ENCODE measurements at regions not wholly inside any gene's neighbourhood (a gene's known extent, or its start where the extent isn't known, plus 50 kb on each side); places are given as distances from the start of the nearest gene placed in this dataset.

DNA sequence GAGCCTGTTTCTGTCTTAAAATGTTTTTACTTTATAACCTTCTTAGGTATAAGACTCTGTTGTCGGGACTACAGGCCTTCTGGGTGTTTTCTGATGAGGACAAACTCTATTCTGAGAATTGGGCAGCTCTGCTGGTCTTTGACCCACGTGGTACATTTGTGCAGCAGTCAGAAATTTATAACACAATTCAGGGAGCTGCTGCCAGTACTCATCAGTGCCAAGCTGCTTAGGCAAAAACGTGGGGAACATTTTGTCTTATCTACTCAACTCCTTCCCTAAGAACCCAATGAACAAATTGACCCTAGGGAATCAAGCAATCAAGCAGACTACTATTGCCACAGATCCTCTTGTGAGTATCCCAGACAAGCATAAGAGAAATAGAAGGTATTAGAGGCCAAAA is 180.7 kb upstream of the PDZRN3 start:
- Histone ChIP-seq H3K27me3 (ENCODE audit: insufficient read depth, low read length) (no peaks in the 10 kb centered on the region), H3K9me3 (ENCODE audit: low read depth, low read length) (no peaks in the 10 kb centered on the region), H3K4me2 (ENCODE audit: insufficient read depth, low read length) (no peak overlapping the region), H2AFZ (ENCODE audit: low read length) (no peak overlapping the region), H3K27ac (ENCODE audit: low read depth, low read length) (no peak overlapping the region), H3K36me3 (ENCODE audit: insufficient read depth, low read length) (no peaks in the 10 kb centered on the region), H3K79me2 (ENCODE audit: insufficient read depth, low read length) (no peaks in the 10 kb centered on the region), H3K4me1 (ENCODE audit: insufficient read depth, low read length) (peaks cover 16% of the 10 kb centered on the region), H3K4me3 (ENCODE audit: insufficient read depth, low read length) (no peak overlapping the region), H4K20me1 (ENCODE audit: insufficient read depth, low read length) (no peaks in the 10 kb centered on the region)
- TF ChIP-seq, protein P1, sequence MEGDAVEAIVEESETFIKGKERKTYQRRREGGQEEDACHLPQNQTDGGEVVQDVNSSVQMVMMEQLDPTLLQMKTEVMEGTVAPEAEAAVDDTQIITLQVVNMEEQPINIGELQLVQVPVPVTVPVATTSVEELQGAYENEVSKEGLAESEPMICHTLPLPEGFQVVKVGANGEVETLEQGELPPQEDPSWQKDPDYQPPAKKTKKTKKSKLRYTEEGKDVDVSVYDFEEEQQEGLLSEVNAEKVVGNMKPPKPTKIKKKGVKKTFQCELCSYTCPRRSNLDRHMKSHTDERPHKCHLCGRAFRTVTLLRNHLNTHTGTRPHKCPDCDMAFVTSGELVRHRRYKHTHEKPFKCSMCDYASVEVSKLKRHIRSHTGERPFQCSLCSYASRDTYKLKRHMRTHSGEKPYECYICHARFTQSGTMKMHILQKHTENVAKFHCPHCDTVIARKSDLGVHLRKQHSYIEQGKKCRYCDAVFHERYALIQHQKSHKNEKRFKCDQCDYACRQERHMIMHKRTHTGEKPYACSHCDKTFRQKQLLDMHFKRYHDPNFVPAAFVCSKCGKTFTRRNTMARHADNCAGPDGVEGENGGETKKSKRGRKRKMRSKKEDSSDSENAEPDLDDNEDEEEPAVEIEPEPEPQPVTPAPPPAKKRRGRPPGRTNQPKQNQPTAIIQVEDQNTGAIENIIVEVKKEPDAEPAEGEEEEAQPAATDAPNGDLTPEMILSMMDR (IDR thresholded peaks at IDR 0.05; ENCODE audit: extremely low read depth, low read depth, low read length): no peak
- DNase-seq (ENCODE audit: insufficient read length, low spot score, missing footprints): no peak

DNA sequence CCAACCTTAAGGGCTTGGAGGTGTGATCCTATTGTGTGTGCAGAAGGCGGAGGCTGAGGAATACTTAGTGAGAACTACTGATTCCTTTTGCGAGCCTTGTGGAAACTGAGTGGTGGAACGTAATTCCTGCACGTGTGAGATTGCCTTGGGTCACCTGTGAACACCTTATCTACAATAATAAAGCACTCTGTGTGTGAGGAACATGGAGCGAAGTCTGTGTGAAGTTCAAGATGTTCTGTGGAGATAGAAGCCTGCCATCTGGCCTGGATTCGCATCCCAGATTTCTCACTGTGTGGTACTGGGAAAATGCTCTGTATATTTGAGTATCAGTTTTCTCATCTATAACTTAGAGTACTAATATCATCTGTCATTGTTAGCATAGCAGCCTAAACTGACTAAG is 179.5 kb upstream of the PDZRN3 start:
- H3K4me2 ChIP-seq (ENCODE audit: insufficient read depth, low read length): no peak overlapping the region
- no peak overlapping the region for H3K27ac ChIP-seq (ENCODE audit: low read depth, low read length)
- no peaks in the 10 kb centered on the region for H3K36me3 ChIP-seq (ENCODE audit: insufficient read depth, low read length)
- no peak for DNase-seq (ENCODE audit: insufficient read length, low spot score, missing footprints)
- H2AFZ ChIP-seq (ENCODE audit: low read length): no peak overlapping the region
- TF ChIP-seq, protein P1 (IDR thresholded peaks at IDR 0.05; ENCODE audit: extremely low read depth, low read depth, low read length): no peak
- H3K4me3 ChIP-seq (ENCODE audit: insufficient read depth, low read length): no peak overlapping the region
- H3K27me3 ChIP-seq (ENCODE audit: insufficient read depth, low read length): no peaks in the 10 kb centered on the region
- H3K9me3 ChIP-seq (ENCODE audit: low read depth, low read length): no peaks in the 10 kb centered on the region
- peaks cover 16% of the 10 kb centered on the region for H3K4me1 ChIP-seq (ENCODE audit: insufficient read depth, low read length)
- H4K20me1 ChIP-seq (ENCODE audit: insufficient read depth, low read length): no peaks in the 10 kb centered on the region
- no peaks in the 10 kb centered on the region for H3K79me2 ChIP-seq (ENCODE audit: insufficient read depth, low read length)

DNA sequence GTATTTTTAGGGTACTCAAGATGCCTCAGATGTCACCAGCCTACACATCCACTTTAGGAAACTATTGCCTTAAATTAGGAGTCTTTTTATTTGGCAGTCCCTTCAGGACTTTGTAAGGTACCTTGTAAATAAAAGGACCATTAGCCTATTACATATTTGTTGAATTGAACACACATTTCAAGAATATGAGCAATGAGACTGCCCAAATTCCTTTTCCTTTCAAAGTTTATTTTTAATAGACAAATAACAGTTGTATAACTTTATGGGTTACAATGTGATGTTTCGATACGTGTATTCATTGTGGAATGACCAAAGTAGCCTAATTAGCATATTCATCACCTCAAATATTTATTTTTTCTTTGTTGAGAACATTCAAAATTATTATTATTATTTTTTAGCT is 176.7 kb upstream of the PDZRN3 start:
- TF ChIP-seq, protein P1 (IDR thresholded peaks at IDR 0.05; ENCODE audit: extremely low read depth, low read depth, low read length): no peak
- peak; percentile 34 for DNase-seq (ENCODE audit: insufficient read length, low spot score, missing footprints)
- Histone ChIP-seq H3K79me2 (ENCODE audit: insufficient read depth, low read length) (no peaks in the 10 kb centered on the region), H2AFZ (ENCODE audit: low read length) (no peak overlapping the region), H3K9me3 (ENCODE audit: low read depth, low read length) (no peaks in the 10 kb centered on the region), H3K4me3 (ENCODE audit: insufficient read depth, low read length) (no peak overlapping the region), H3K27ac (ENCODE audit: low read depth, low read length) (no peak overlapping the region), H4K20me1 (ENCODE audit: insufficient read depth, low read length) (no peaks in the 10 kb centered on the region), H3K36me3 (ENCODE audit: insufficient read depth, low read length) (no peaks in the 10 kb centered on the region), H3K27me3 (ENCODE audit: insufficient read depth, low read length) (no peaks in the 10 kb centered on the region), H3K4me1 (ENCODE audit: insufficient read depth, low read length) (peaks cover 16% of the 10 kb centered on the region), H3K4me2 (ENCODE audit: insufficient read depth, low read length) (no peak overlapping the region)

DNA sequence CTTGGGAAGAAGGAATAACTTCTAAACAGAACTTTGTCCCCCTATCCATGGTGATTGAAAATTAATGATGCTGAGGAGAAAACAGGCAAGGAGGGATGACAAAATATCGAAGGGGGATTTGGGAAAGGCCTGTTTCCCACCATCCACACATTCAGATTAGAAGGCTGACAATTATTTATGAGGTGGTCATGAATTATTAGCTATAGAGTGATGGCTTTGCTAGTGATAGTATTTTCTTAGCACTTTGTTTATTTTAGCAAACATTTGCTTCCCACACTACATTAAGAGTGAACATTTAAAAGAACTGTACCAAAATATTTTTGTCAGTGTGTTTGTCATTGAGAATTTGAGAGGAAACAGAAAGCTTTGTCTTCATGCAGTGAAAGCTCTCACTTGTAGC is 172.6 kb upstream of the PDZRN3 start:
- no peaks in the 10 kb centered on the region for H4K20me1 ChIP-seq (ENCODE audit: insufficient read depth, low read length)
- TF ChIP-seq, protein P1 (IDR thresholded peaks at IDR 0.05; ENCODE audit: extremely low read depth, low read depth, low read length): no peak
- no peak for DNase-seq (ENCODE audit: insufficient read length, low spot score, missing footprints)
- H3K27ac ChIP-seq (ENCODE audit: low read depth, low read length): no peak overlapping the region
- peaks cover 13% of the 10 kb centered on the region for H3K4me1 ChIP-seq (ENCODE audit: insufficient read depth, low read length)
- no peak overlapping the region for H3K4me3 ChIP-seq (ENCODE audit: insufficient read depth, low read length)
- H3K36me3 ChIP-seq (ENCODE audit: insufficient read depth, low read length): no peaks in the 10 kb centered on the region
- H3K4me2 ChIP-seq (ENCODE audit: insufficient read depth, low read length): no peak overlapping the region
- H3K9me3 ChIP-seq (ENCODE audit: low read depth, low read length): no peaks in the 10 kb centered on the region
- no peaks in the 10 kb centered on the region for H3K27me3 ChIP-seq (ENCODE audit: insufficient read depth, low read length)
- H2AFZ ChIP-seq (ENCODE audit: low read length): peak overlapping the region; percentile 2
- H3K79me2 ChIP-seq (ENCODE audit: insufficient read depth, low read length): no peaks in the 10 kb centered on the region

Data from osteoblast (primary cell).